ENCODE measurements at regions not wholly inside any gene's neighbourhood (a gene's known extent, or its start where the extent isn't known, plus 50 kb on each side); places are given as distances from the start of the nearest gene placed in this dataset.

- H3K9me3 Mint-ChIP-seq (ENCODE audit: unreplicated experiment): no peaks in the 10 kb centered on the region
- H3K36me3 Mint-ChIP-seq (ENCODE audit: unreplicated experiment): no peaks in the 10 kb centered on the region
- no peak overlapping the region for H3K4me3 Mint-ChIP-seq (ENCODE audit: unreplicated experiment)
- TF ChIP-seq CTCF (IDR thresholded peaks at IDR 0.05): no peak
- peaks cover 6% of the 10 kb centered on the region for H3K27me3 Mint-ChIP-seq (ENCODE audit: unreplicated experiment)
- H3K4me1 Mint-ChIP-seq (ENCODE audit: unreplicated experiment): no peaks in the 10 kb centered on the region
- DNase-seq (ENCODE audit: extremely low spot score, unreplicated experiment): no peak
- no peak overlapping the region for H3K27ac Mint-ChIP-seq (ENCODE audit: unreplicated experiment)
Observed at GRCh38 chr4:10197952-10198351, 81.4 kb upstream of the WDR1 start.

GRCh38 chr4:10196191-10196590, 79.6 kb upstream of the WDR1 start:
- H3K27me3 Mint-ChIP-seq (ENCODE audit: unreplicated experiment): peaks cover 6% of the 10 kb centered on the region
- no peak overlapping the region for H3K27ac Mint-ChIP-seq (ENCODE audit: unreplicated experiment)
- H3K9me3 Mint-ChIP-seq (ENCODE audit: unreplicated experiment): no peaks in the 10 kb centered on the region
- DNase-seq (ENCODE audit: extremely low spot score, unreplicated experiment): no peak
- H3K4me3 Mint-ChIP-seq (ENCODE audit: unreplicated experiment): no peak overlapping the region
- H3K4me1 Mint-ChIP-seq (ENCODE audit: unreplicated experiment): no peaks in the 10 kb centered on the region
- TF ChIP-seq CTCF (IDR thresholded peaks at IDR 0.05): no peak
- no peaks in the 10 kb centered on the region for H3K36me3 Mint-ChIP-seq (ENCODE audit: unreplicated experiment)

GRCh38 chr4:10192331-10192730, 75.7 kb upstream of the WDR1 start:
- DNase-seq (ENCODE audit: extremely low spot score, unreplicated experiment): no peak
- H3K4me1 Mint-ChIP-seq (ENCODE audit: unreplicated experiment): no peaks in the 10 kb centered on the region
- peaks cover 4% of the 10 kb centered on the region for H3K27me3 Mint-ChIP-seq (ENCODE audit: unreplicated experiment)
- no peak overlapping the region for H3K27ac Mint-ChIP-seq (ENCODE audit: unreplicated experiment)
- H3K9me3 Mint-ChIP-seq (ENCODE audit: unreplicated experiment): no peaks in the 10 kb centered on the region
- no peak for TF ChIP-seq CTCF (IDR thresholded peaks at IDR 0.05)
- H3K4me3 Mint-ChIP-seq (ENCODE audit: unreplicated experiment): no peak overlapping the region
- H3K36me3 Mint-ChIP-seq (ENCODE audit: unreplicated experiment): no peaks in the 10 kb centered on the region

- H3K36me3 Mint-ChIP-seq (ENCODE audit: unreplicated experiment): no peaks in the 10 kb centered on the region
- no peak for DNase-seq (ENCODE audit: extremely low spot score, unreplicated experiment)
- peaks cover 6% of the 10 kb centered on the region for H3K27me3 Mint-ChIP-seq (ENCODE audit: unreplicated experiment)
- no peak overlapping the region for H3K4me3 Mint-ChIP-seq (ENCODE audit: unreplicated experiment)
- no peaks in the 10 kb centered on the region for H3K4me1 Mint-ChIP-seq (ENCODE audit: unreplicated experiment)
- TF ChIP-seq CTCF (IDR thresholded peaks at IDR 0.05): no peak
- no peaks in the 10 kb centered on the region for H3K9me3 Mint-ChIP-seq (ENCODE audit: unreplicated experiment)
- no peak overlapping the region for H3K27ac Mint-ChIP-seq (ENCODE audit: unreplicated experiment)
Observed at GRCh38 chr4:10188400-10189004, 71.9 kb upstream of the WDR1 start.

GRCh38 chr4:10186228-10187214, 69.9 kb upstream of the WDR1 start:
- Mint-ChIP-seq H3K27ac (ENCODE audit: unreplicated experiment) (no peak overlapping the region), H3K4me3 (ENCODE audit: unreplicated experiment) (no peak overlapping the region), H3K4me1 (ENCODE audit: unreplicated experiment) (no peaks in the 10 kb centered on the region), H3K27me3 (ENCODE audit: unreplicated experiment) (peaks cover 2% of the 10 kb centered on the region), H3K9me3 (ENCODE audit: unreplicated experiment) (no peaks in the 10 kb centered on the region), H3K36me3 (ENCODE audit: unreplicated experiment) (no peaks in the 10 kb centered on the region)
- TF ChIP-seq CTCF (IDR thresholded peaks at IDR 0.05): no peak
- DNase-seq (ENCODE audit: extremely low spot score, unreplicated experiment): no peak
